ENCODE measurements at regions not wholly inside any gene's neighbourhood (a gene's known extent, or its start where the extent isn't known, plus 50 kb on each side); places are given as distances from the start of the nearest gene placed in this dataset.

DNA sequence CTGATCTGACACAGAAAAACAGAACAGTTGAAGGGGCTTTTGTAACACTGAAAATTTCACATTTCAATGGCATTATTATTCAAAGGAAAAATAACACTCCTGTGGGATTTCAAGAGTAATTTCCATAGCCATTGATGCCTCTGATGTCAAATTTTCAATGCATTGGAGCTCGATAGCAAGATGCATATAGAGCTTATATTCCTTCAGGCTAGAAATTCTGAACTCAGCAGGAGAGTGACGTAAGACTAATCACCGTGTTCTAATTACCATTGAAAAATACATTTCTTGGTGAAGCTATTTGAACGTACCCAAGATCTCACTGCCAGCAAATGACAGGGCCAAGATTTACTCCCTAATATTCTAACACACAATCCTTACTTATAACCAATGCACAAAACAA is 854.1 kb upstream of the TMEM132C start:
- TF ChIP-seq, protein P1, sequence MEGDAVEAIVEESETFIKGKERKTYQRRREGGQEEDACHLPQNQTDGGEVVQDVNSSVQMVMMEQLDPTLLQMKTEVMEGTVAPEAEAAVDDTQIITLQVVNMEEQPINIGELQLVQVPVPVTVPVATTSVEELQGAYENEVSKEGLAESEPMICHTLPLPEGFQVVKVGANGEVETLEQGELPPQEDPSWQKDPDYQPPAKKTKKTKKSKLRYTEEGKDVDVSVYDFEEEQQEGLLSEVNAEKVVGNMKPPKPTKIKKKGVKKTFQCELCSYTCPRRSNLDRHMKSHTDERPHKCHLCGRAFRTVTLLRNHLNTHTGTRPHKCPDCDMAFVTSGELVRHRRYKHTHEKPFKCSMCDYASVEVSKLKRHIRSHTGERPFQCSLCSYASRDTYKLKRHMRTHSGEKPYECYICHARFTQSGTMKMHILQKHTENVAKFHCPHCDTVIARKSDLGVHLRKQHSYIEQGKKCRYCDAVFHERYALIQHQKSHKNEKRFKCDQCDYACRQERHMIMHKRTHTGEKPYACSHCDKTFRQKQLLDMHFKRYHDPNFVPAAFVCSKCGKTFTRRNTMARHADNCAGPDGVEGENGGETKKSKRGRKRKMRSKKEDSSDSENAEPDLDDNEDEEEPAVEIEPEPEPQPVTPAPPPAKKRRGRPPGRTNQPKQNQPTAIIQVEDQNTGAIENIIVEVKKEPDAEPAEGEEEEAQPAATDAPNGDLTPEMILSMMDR (conservative IDR thresholded peaks at IDR 0.05; ENCODE audit: low read depth, low read length) = no peak
- TF ChIP-seq EZH2 (IDR thresholded peaks at IDR 0.05; ENCODE audit: low read length, unreplicated experiment) = no peak

All from PC-3 (cell line).